OCI-LY3 (cell line): ENCODE measurements at regions not wholly inside any gene's neighbourhood (a gene's known extent, or its start where the extent isn't known, plus 50 kb on each side); places are given as distances from the start of the nearest gene placed in this dataset.

Experiments used
- H2AFZ ChIP-seq: fragments of 200-600, 300-600 bp; shearing (Covaris generic); 2 replicates; pipeline ENCODE4 v1.6.0; 2014; ENCODE audit warnings: antibody characterized with exemption, low read depth, low read length
- H3K27ac ChIP-seq: fragments of 200-600, 300-600 bp; sonication (generic); 2 replicates; pipeline ENCODE4 v1.5.1; 2014; ENCODE audit warnings: mild to moderate bottlenecking, low read length, moderate library complexity, mixed read lengths
- H3K27me3 ChIP-seq: fragments of 200-600, 300-600 bp; sonication (generic); 2 replicates; pipeline ENCODE4 v1.6.1; 2014; ENCODE audit warnings: low read depth, low read length, mixed read lengths
- H3K36me3 ChIP-seq: fragments of 200-600, 300-600 bp; sonication (generic); replicated peaks from 2 replicates; pipeline ENCODE3; 2014; ENCODE audit warnings: low read depth, low read length, mixed read lengths
- H3K4me1 ChIP-seq: fragments of 300-600, 200-600 bp; sonication (generic); 2 replicates; pipeline ENCODE4 v1.6.1; 2014; ENCODE audit warnings: low read length, mixed read lengths
- H3K4me2 ChIP-seq: fragments of 200-600, 300-600 bp; sonication (generic); 2 replicates; pipeline ENCODE4 v1.6.1; 2014; ENCODE audit warnings: low read length, mixed read lengths
- H3K4me3 ChIP-seq: fragments of 300-600, 200-600 bp; sonication (generic); 2 replicates; pipeline ENCODE4 v1.5.1; 2014; ENCODE audit warnings: antibody characterized with exemption, mild to moderate bottlenecking, low read length, moderate library complexity
- H3K79me2 ChIP-seq: fragments of 300-600, 200-600 bp; shearing (Covaris generic); 2 replicates; pipeline ENCODE4 v1.6.1; 2014; ENCODE audit warnings: mild to moderate bottlenecking, low read length, mixed read lengths
- H3K9ac ChIP-seq: fragments of 300-600, 200-600 bp; shearing (Covaris generic); 2 replicates; pipeline ENCODE4 v1.6.0; 2014; ENCODE audit warnings: mild to moderate bottlenecking, low read length, moderate library complexity
- H3K9me3 ChIP-seq: fragments of 200-600, 300-600 bp; shearing (Covaris generic); 2 replicates; pipeline ENCODE4 v1.6.1; 2014; ENCODE audit warnings: low read length, mixed read lengths; ENCODE audit not compliant: insufficient read depth
- H4K20me1 ChIP-seq: fragments of 200-600, 300-600 bp; sonication (generic); 2 replicates; pipeline ENCODE4 v1.6.1; 2016; ENCODE audit warnings: low read length, mixed read lengths; ENCODE audit not compliant: insufficient read depth
- EZH2phosphoT487 ChIP-seq: fragments of 200-600 bp; shearing (Covaris generic); IDR thresholded peaks from 2 replicates; pipeline ENCODE4 v1.6.1; 2018; ENCODE audit warnings: antibody characterized with exemption, mixed run types, low read depth
- TF ChIP-seq, protein P1 (sequence below): fragments of 200-600, 300-600 bp; sonication (generic); IDR thresholded peaks from 2 replicates; pipeline ENCODE4 v1.5.1; 2014; ENCODE audit warnings: antibody characterized with exemption, low read length, low read depth

DNA sequence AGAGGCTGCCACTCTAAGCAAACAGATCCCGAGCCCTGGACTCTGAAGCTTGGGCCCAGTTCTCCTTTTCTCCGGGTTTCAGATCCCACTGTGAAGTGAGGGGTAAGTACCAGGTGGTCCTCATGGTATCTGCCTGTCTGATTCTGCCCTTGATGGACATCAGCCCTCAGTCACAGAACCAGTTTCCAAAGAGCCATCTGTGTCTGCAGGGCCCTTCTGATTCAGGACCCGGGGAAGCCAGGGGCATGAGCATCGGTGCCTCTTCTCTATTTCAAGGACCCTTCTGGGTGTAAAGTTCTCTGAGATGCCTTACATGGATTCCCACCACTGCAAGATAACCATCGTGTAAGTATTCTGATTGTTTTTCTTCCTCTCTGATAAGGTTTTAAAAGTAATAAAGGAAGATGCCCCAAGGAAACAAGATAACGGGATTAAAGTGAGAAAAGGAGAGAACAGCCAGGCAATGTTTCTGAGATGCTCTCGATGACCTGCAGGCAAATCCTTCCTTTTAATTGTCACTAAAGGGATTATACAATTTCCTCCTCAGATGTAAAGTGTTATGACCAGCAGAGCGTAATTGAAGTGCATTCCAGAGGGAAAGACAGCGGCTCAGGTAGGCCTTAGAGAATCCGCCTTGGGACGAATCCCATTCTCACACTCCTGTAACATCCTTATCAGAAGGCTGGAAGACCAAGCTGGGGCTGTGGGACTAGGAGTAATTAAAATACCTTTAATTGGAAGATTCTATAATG is 924.3 kb downstream of the TBC1D22A start:
- H2AFZ ChIP-seq, result no peak overlapping the region
- H4K20me1 ChIP-seq, result no peaks in the 10 kb centered on the region
- TF ChIP-seq, protein P1, sequence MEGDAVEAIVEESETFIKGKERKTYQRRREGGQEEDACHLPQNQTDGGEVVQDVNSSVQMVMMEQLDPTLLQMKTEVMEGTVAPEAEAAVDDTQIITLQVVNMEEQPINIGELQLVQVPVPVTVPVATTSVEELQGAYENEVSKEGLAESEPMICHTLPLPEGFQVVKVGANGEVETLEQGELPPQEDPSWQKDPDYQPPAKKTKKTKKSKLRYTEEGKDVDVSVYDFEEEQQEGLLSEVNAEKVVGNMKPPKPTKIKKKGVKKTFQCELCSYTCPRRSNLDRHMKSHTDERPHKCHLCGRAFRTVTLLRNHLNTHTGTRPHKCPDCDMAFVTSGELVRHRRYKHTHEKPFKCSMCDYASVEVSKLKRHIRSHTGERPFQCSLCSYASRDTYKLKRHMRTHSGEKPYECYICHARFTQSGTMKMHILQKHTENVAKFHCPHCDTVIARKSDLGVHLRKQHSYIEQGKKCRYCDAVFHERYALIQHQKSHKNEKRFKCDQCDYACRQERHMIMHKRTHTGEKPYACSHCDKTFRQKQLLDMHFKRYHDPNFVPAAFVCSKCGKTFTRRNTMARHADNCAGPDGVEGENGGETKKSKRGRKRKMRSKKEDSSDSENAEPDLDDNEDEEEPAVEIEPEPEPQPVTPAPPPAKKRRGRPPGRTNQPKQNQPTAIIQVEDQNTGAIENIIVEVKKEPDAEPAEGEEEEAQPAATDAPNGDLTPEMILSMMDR, result no peak
- no peak for TF ChIP-seq EZH2phosphoT487
- H3K4me2 ChIP-seq, result no peak overlapping the region
- no peak overlapping the region for H3K4me3 ChIP-seq
- H3K27ac ChIP-seq, result no peak overlapping the region
- H3K79me2 ChIP-seq, result no peaks in the 10 kb centered on the region
- H3K27me3 ChIP-seq, result peaks cover 3% of the 10 kb centered on the region; the same call in 1 of the 2 replicates
- no peak overlapping the region for H3K9ac ChIP-seq
- H3K36me3 ChIP-seq, result no peaks in the 10 kb centered on the region
- no peaks in the 10 kb centered on the region for H3K9me3 ChIP-seq
- no peaks in the 10 kb centered on the region for H3K4me1 ChIP-seq

- TF ChIP-seq, protein P1, result no peak
- no peak for TF ChIP-seq EZH2phosphoT487
- Histone ChIP-seq H3K79me2 (no peaks in the 10 kb centered on the region), H3K9ac (no peak overlapping the region)
Measured at GRCh38 chr22:47681411-47682165, 919.1 kb downstream of the TBC1D22A start.

GRCh38 chr22:47678636-47679287 is 916.3 kb downstream of the TBC1D22A start:
- no peak for TF ChIP-seq EZH2phosphoT487
- TF ChIP-seq, protein P1, result no peak
- H2AFZ ChIP-seq, result no peak overlapping the region
- H3K79me2 ChIP-seq, result no peaks in the 10 kb centered on the region
- no peaks in the 10 kb centered on the region for H3K36me3 ChIP-seq
- H3K27ac ChIP-seq, result no peak overlapping the region
- H4K20me1 ChIP-seq, result no peaks in the 10 kb centered on the region
- H3K4me3 ChIP-seq, result no peak overlapping the region
- H3K4me1 ChIP-seq, result no peaks in the 10 kb centered on the region
- H3K4me2 ChIP-seq, result no peak overlapping the region
- no peaks in the 10 kb centered on the region for H3K9me3 ChIP-seq
- no peak overlapping the region for H3K9ac ChIP-seq
- no peaks in the 10 kb centered on the region for H3K27me3 ChIP-seq

More at GRCh38 chr22:47681411-47682165, 919.1 kb downstream of the TBC1D22A start:
- H3K36me3 ChIP-seq, result no peaks in the 10 kb centered on the region
- no peaks in the 10 kb centered on the region for H3K9me3 ChIP-seq
- no peaks in the 10 kb centered on the region for H4K20me1 ChIP-seq
- no peaks in the 10 kb centered on the region for H3K4me1 ChIP-seq
- peaks cover 3% of the 10 kb centered on the region; the same call in 1 of the 2 replicates for H3K27me3 ChIP-seq
- H3K4me3 ChIP-seq, result no peak overlapping the region
- H3K4me2 ChIP-seq, result no peak overlapping the region
- no peak overlapping the region for H3K27ac ChIP-seq
- no peak overlapping the region for H2AFZ ChIP-seq

DNA sequence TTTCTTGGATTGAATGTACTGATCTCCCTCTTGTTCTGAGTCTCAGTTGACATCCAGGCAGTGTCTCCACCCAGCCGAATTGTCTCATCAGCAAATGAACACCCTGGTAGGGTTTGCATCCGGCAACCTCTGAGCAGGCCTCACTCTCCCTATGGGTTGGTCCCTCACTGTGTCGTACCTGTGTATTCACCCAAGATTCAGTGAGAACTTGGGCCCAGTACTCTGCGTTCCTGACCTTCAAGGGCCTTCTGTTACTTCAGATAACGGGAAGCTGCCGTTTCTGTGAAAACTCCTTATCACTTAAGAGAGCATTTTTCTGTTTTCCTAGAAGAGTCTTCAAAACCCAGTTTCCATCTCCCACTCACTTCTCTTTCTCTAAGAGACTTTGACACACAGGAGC is 915.6 kb downstream of the TBC1D22A start:
- no peak for TF ChIP-seq EZH2phosphoT487
- TF ChIP-seq, protein P1, result no peak
- no peaks in the 10 kb centered on the region for H3K79me2 ChIP-seq
- H2AFZ ChIP-seq, result no peak overlapping the region
- H3K9me3 ChIP-seq, result no peaks in the 10 kb centered on the region
- no peak overlapping the region for H3K4me3 ChIP-seq
- no peaks in the 10 kb centered on the region for H3K36me3 ChIP-seq
- H4K20me1 ChIP-seq, result no peaks in the 10 kb centered on the region
- H3K9ac ChIP-seq, result no peak overlapping the region
- H3K27ac ChIP-seq, result no peak overlapping the region
- H3K27me3 ChIP-seq, result no peaks in the 10 kb centered on the region
- no peaks in the 10 kb centered on the region for H3K4me1 ChIP-seq
- H3K4me2 ChIP-seq, result no peak overlapping the region
